H1 (cell line): ENCODE measurements at regions not wholly inside any gene's neighbourhood (a gene's known extent, or its start where the extent isn't known, plus 50 kb on each side); places are given as distances from the start of the nearest gene placed in this dataset.

ENCODE experiments used
- CTCF ChIA-PET: fragments of 300-600 bp; sonication (Branson Sonifier 250); formaldehyde crosslinking; loops from one replicate; lab custom pipeline; 2021; ENCODE audit not compliant: partially characterized antibody; lab: Charles Lee
- POLR2A ChIA-PET: fragments of 300-600 bp; sonication (Branson Sonifier 250); formaldehyde crosslinking; loops from one replicate; lab custom pipeline; 2021; ENCODE audit warnings: inconsistent platforms; ENCODE audit not compliant: partially characterized antibody; lab: Charles Lee
- DNase-seq, 2 experiments: peaks; one replicate each; pipeline versions ENCODE4 v3.0.0 to v3.0.0-alpha.2; 2010 to 2022; ENCODE audit warnings: low spot score in 2 of 2, low read depth in 1 of 2, mixed read lengths in 1 of 2
- FAIRE-seq: peaks from 2 replicates; lab custom pipeline; 2011; peaks lifted over from hg19 to GRCh38; lab: Jason Lieb, UNC
- H2AFZ ChIP-seq: 2 replicates; pipeline ENCODE4 v1.8.1; 2012; ENCODE audit warnings: low read length, inconsistent platforms
- H2AK5ac ChIP-seq: 2 replicates; pipeline ENCODE4 v1.6.1; 2013; ENCODE audit warnings: low read depth, low read length
- H2BK120ac ChIP-seq: replicated peaks from 2 replicates; pipeline ENCODE3; 2013; ENCODE audit warnings: low read depth, low read length, inconsistent platforms
- H2BK12ac ChIP-seq: 2 replicates; pipeline ENCODE4 v1.6.1; 2013; ENCODE audit warnings: low read depth, low read length
- H2BK15ac ChIP-seq: 2 replicates; pipeline ENCODE4 v1.6.1; 2013; ENCODE audit warnings: low read length
- H2BK20ac ChIP-seq: 2 replicates; pipeline ENCODE4 v1.6.1; 2013; ENCODE audit warnings: low read length
- H2BK5ac ChIP-seq: 2 replicates; pipeline ENCODE4 v1.6.1; 2013; ENCODE audit warnings: low read depth, low read length
- H3K14ac ChIP-seq: 2 replicates; pipeline ENCODE4 v1.6.1; 2013; ENCODE audit warnings: inconsistent platforms; ENCODE audit not compliant: insufficient read length
- H3K18ac ChIP-seq: 2 replicates; pipeline ENCODE4 v1.6.1; 2013; ENCODE audit warnings: low read length; ENCODE audit errors: extremely low read depth
- H3K23ac ChIP-seq: 2 replicates; pipeline ENCODE4 v1.6.1; 2013; ENCODE audit warnings: inconsistent platforms; ENCODE audit not compliant: insufficient read length
- H3K23me2 ChIP-seq: 2 replicates; pipeline ENCODE4 v1.6.1; 2013; ENCODE audit warnings: low read depth, low read length
- H3K27ac ChIP-seq: 2 replicates; pipeline ENCODE4 v1.6.1; 2011; ENCODE audit warnings: low read depth, low read length, inconsistent platforms
- H3K27me3 ChIP-seq, 4 experiments: replicated peaks in 1 of 4; 1 replicate in 1 of 4; 2 replicates in 3 of 4; pipeline versions ENCODE4 v1.6.1 to v1.8.1; 2011 to 2013; ENCODE audit warnings: low read length in 3 of 4, mild to moderate bottlenecking in 3 of 4, inconsistent platforms in 2 of 4, mixed read lengths in 2 of 4, moderate library complexity in 1 of 4; ENCODE audit not compliant: control insufficient read depth in 3 of 4, insufficient read depth in 3 of 4; ENCODE audit errors: extremely low read depth in 1 of 4
- H3K36me3 ChIP-seq, 4 experiments: 2 replicates each; pipeline versions ENCODE4 v1.6.1 to v1.8.1; 2011 to 2013; ENCODE audit warnings: mild to moderate bottlenecking in 4 of 4, low read length in 3 of 4, moderate library complexity in 2 of 4, control low read depth in 1 of 4, inconsistent platforms in 1 of 4; ENCODE audit not compliant: insufficient read depth in 4 of 4, control insufficient read depth in 2 of 4
- H3K4ac ChIP-seq: replicated peaks from 2 replicates; pipeline ENCODE3; 2013; ENCODE audit warnings: low read length, low read depth, mixed read lengths, inconsistent platforms; ENCODE audit not compliant: insufficient read length
- H3K4me1 ChIP-seq, 4 experiments: replicated peaks in 1 of 4; 1 replicate in 1 of 4; 2 replicates in 3 of 4; pipeline versions ENCODE4 v1.6.1 to v1.8.1; 2011 to 2013; ENCODE audit warnings: low read length in 3 of 4, inconsistent platforms in 2 of 4, mixed read lengths in 1 of 4; ENCODE audit not compliant: insufficient read depth in 4 of 4, control insufficient read depth in 3 of 4
- H3K4me2 ChIP-seq, 2 experiments: 2 replicates each; pipeline versions ENCODE4 v1.6.1 to v1.8.1; 2011 to 2013; ENCODE audit warnings: low read depth in 2 of 2, low read length in 2 of 2, control low read depth in 1 of 2, inconsistent platforms in 1 of 2, mild to moderate bottlenecking in 1 of 2; ENCODE audit not compliant: insufficient read depth in 1 of 2
- H3K4me3 ChIP-seq, 4 experiments: fragments of 200-600, 300-600 bp in 1 of 4; sonication (generic), shearing (Covaris generic), sonication (Bioruptor Twin) in 1 of 4; 2 replicates each; pipeline versions ENCODE4 v1.5.1 to v1.8.1; 2011 to 2016; ENCODE audit warnings: low read length in 4 of 4, low read depth in 3 of 4, control low read depth in 2 of 4, inconsistent platforms in 2 of 4, mild to moderate bottlenecking in 2 of 4, mixed read lengths in 1 of 4, moderate library complexity in 1 of 4; ENCODE audit not compliant: insufficient read depth in 2 of 4; ENCODE audit errors: extremely low read depth in 1 of 4
- H3K56ac ChIP-seq: replicated peaks from 2 replicates; pipeline ENCODE3; 2013; ENCODE audit warnings: low read depth, mild to moderate bottlenecking, mixed read lengths, low read length, inconsistent platforms; ENCODE audit not compliant: insufficient read length
- H3K79me1 ChIP-seq: 2 replicates; pipeline ENCODE4 v1.6.1; 2013; ENCODE audit warnings: low read depth, low read length, control low read depth
- H3K79me2 ChIP-seq, 2 experiments: 2 replicates each; pipeline versions ENCODE4 v1.6.1 to v1.8.1; 2012 to 2013; ENCODE audit warnings: low read length in 2 of 2, mild to moderate bottlenecking in 2 of 2, inconsistent platforms in 1 of 2; ENCODE audit not compliant: insufficient read depth in 2 of 2, control insufficient read depth in 1 of 2
- H3K9ac ChIP-seq, 4 experiments: replicated peaks in 1 of 4; 1 replicate in 1 of 4; 2 replicates in 3 of 4; pipeline versions ENCODE4 v1.6.1 to v1.8.1; 2011 to 2013; ENCODE audit warnings: low read depth in 3 of 4, low read length in 3 of 4, control low read depth in 2 of 4, mild to moderate bottlenecking in 2 of 4, moderate library complexity in 2 of 4, inconsistent platforms in 1 of 4; ENCODE audit errors: extremely low read depth in 1 of 4
- H3K9me3 ChIP-seq, 2 experiments: 2 replicates each; pipeline versions ENCODE4 v1.6.1 to v1.8.1; 2012 to 2013; ENCODE audit warnings: mild to moderate bottlenecking in 2 of 2, moderate library complexity in 2 of 2, control low read depth in 1 of 2, inconsistent platforms in 1 of 2, low read depth in 1 of 2, low read length in 1 of 2, mixed read lengths in 1 of 2; ENCODE audit not compliant: insufficient read depth in 2 of 2
- H4K20me1 ChIP-seq, 2 experiments: replicated peaks in 1 of 2; 2 replicates each; pipeline versions ENCODE3 to v1.8.1; 2011 to 2013; ENCODE audit warnings: inconsistent platforms in 2 of 2, low read length in 2 of 2, mild to moderate bottlenecking in 1 of 2; ENCODE audit not compliant: insufficient read depth in 2 of 2, control insufficient read depth in 1 of 2
- H4K5ac ChIP-seq: 2 replicates; pipeline ENCODE4 v1.6.1; 2013; ENCODE audit warnings: low read length, low read depth, mixed read lengths, inconsistent platforms; ENCODE audit not compliant: insufficient read length
- H4K8ac ChIP-seq: 2 replicates; pipeline ENCODE4 v1.8.0; 2013; ENCODE audit warnings: mild to moderate bottlenecking, moderate library complexity, low read length, inconsistent platforms; ENCODE audit not compliant: insufficient read depth; ENCODE audit errors: extremely low read depth
- H4K91ac ChIP-seq: replicated peaks from 2 replicates; pipeline ENCODE3; 2013; ENCODE audit warnings: low read length, mixed read lengths, inconsistent platforms; ENCODE audit not compliant: insufficient read length
- CBX5 ChIP-seq: fragments of 300-800, 300-1000 bp; sonication (generic); IDR thresholded peaks from 2 replicates; pipeline ENCODE4 v1.7.1; 2016; ENCODE audit warnings: antibody characterized with exemption, low read length, low read depth
- CBX8 ChIP-seq: fragments of 300-800, 300-1000 bp; sonication (generic); IDR thresholded peaks from 2 replicates; pipeline ENCODE4 v1.7.1; 2016; ENCODE audit warnings: low read depth, low read length, borderline replicate concordance
- CHD2 ChIP-seq: IDR thresholded peaks from 2 replicates; pipeline ENCODE4 v1.6.1; 2012; ENCODE audit warnings: low read length, improper control_type of control experiment
- GTF2F1 ChIP-seq: IDR thresholded peaks from 2 replicates; pipeline ENCODE4 v1.6.1; 2012; ENCODE audit warnings: low read depth, low read length, improper control_type of control experiment, borderline replicate concordance
- RXRA ChIP-seq: IDR thresholded peaks from 2 replicates; pipeline ENCODE4 v1.6.1; 2011; ENCODE audit warnings: low read depth, mild to moderate bottlenecking, low read length, moderate library complexity; ENCODE audit not compliant: insufficient read depth
- SAP30 ChIP-seq: fragments of 300-600 bp; sonication (generic); IDR thresholded peaks from 2 replicates; pipeline ENCODE4 v1.7.1; 2012; ENCODE audit warnings: low read length, moderate library complexity, mild to moderate bottlenecking, inconsistent platforms; ENCODE audit not compliant: insufficient read depth, insufficient replicate concordance
- SP1 ChIP-seq: IDR thresholded peaks from 2 replicates; pipeline ENCODE4 v1.6.1; 2011; ENCODE audit warnings: low read depth, low read length
- ZNF274 ChIP-seq: IDR thresholded peaks from 2 replicates; pipeline ENCODE4 v1.7.0; 2012; ENCODE audit warnings: low read length, borderline replicate concordance; ENCODE audit errors: extremely low read depth
- WGBS, 2 experiments: shearing (Covaris generic) in 1 of 2; methylation state at CpG; one replicate each; pipeline versions ENCODE4 v1.1.6 to v1.1.7; 2013 to 2015; ENCODE audit warnings: low lambda C conversion rate in 2 of 2, mixed read lengths in 2 of 2, inconsistent platforms in 1 of 2, low coverage in 1 of 2, missing lambda C conversion rate in 1 of 2; ENCODE audit not compliant: insufficient replicate concordance in 2 of 2, insufficient coverage in 1 of 2, insufficient read length in 1 of 2; ENCODE audit errors: extremely low coverage in 1 of 2, missing lambda C conversion rate in 1 of 2; 5-methylcytosine and 5-hydroxymethylcytosine counted together
- TF ChIP-seq, protein P1 (sequence below), 3 experiments: IDR thresholded peaks; 1 replicate in 2 of 3; 2 replicates in 1 of 3; pipeline versions ENCODE4 v1.5.1 to v1.6.1; 2011; ENCODE audit warnings: low read length in 3 of 3, mild to moderate bottlenecking in 3 of 3, inconsistent platforms in 2 of 3, low read depth in 1 of 3, moderate library complexity in 1 of 3; ENCODE audit not compliant: insufficient read depth in 1 of 3; ENCODE audit errors: control extremely low read depth in 1 of 3

DNA sequence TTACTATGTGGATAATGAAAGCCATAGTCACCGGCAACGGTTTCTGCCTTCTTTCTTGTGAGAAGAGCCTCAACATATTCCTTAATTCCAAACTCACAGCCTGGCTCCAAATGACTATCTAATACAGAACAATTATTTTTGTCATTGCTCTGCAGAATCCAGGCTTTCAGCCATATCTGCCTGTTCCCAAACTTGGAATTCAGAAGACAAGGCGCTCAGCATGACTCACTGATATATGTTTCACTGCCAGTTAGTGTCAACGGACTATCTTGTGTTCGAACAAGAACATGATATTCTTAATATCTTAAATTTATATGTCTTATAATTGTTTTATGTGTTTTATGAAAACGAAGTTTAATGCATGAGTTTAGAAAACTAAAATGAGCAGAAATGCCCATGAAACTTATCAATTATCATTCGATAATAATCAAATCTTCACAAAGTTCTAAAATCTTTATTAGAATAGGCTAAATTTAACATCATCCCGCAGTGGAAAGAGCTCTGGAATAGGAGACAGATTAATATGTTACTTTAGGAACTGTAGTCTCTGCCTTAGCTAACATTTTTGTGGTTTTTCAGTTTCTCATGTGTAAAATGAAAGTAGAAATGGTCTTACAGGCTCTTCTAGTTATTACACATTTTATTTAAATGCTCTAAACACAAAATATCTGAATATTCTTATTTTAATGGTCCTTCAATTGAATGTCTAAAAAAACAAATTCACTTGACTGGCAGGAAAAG, 669.3 kb upstream of the GJE1 start:
- no peak overlapping the region for H2BK20ac ChIP-seq
- H4K91ac ChIP-seq = no peak overlapping the region
- H3K9me3 ChIP-seq = peaks cover 0 to 5% of the 10 kb centered on the region in 2 experiments; a peak in 2 of 4 replicates
- WGBS, 2 experiments = 94% methylated on average over 8 of the region's 8 CpGs; no CpG with 5 or more reads in 1 of the 2 experiments
- no peak overlapping the region for H2BK15ac ChIP-seq
- peaks cover 0 to 1% (median 0%) of the 10 kb centered on the region in 4 experiments; a peak in 1 of 7 replicates for H3K27me3 ChIP-seq
- no peak overlapping the region for H3K18ac ChIP-seq
- FAIRE-seq (no peak), DNase-seq (no peak)
- H3K79me2 ChIP-seq = no peaks in the 10 kb centered on the region
- no peak overlapping the region for H4K8ac ChIP-seq
- H2BK5ac ChIP-seq = no peak overlapping the region
- no peak overlapping the region for H2BK120ac ChIP-seq
- H3K14ac ChIP-seq = no peak overlapping the region
- peak overlapping the region; percentile 62; the same call in 1 of the 2 replicates for H2BK12ac ChIP-seq
- H2AK5ac ChIP-seq = no peak overlapping the region
- H3K4me3 ChIP-seq = no peak overlapping the region
- no peaks in the 10 kb centered on the region for H3K23me2 ChIP-seq
- H3K4me1 ChIP-seq = peaks cover 0 to 8% (median 3%) of the 10 kb centered on the region in 4 experiments; a peak in 3 of 7 replicates
- H3K9ac ChIP-seq = no peak overlapping the region
- ChIA-PET POLR2A (no interaction called here), CTCF (interaction anchor here (0.6 to 1.3 kb wide), 3 partner anchors 10 to 742 kb away, joined by 3 read pairs; no protein-coding TSS in a partner anchor)
- H3K4me2 ChIP-seq = no peak overlapping the region
- H4K5ac ChIP-seq = no peak overlapping the region
- no peak overlapping the region for H2AFZ ChIP-seq
- H4K20me1 ChIP-seq = no peaks in the 10 kb centered on the region
- no peak overlapping the region for H3K23ac ChIP-seq
- no peaks in the 10 kb centered on the region for H3K79me1 ChIP-seq
- H3K56ac ChIP-seq = no peak overlapping the region
- H3K36me3 ChIP-seq = peaks cover 0 to 2% (median 0%) of the 10 kb centered on the region in 4 experiments; a peak in 3 of 8 replicates
- H3K4ac ChIP-seq = no peak overlapping the region
- H3K27ac ChIP-seq = no peak overlapping the region
- TF ChIP-seq SP1 = no peak
- TF ChIP-seq GTF2F1 = no peak
- no peak for TF ChIP-seq ZNF274
- TF ChIP-seq CBX8 = no peak
- no peak for TF ChIP-seq RXRA
- TF ChIP-seq CHD2 = no peak
- TF ChIP-seq, protein P1, sequence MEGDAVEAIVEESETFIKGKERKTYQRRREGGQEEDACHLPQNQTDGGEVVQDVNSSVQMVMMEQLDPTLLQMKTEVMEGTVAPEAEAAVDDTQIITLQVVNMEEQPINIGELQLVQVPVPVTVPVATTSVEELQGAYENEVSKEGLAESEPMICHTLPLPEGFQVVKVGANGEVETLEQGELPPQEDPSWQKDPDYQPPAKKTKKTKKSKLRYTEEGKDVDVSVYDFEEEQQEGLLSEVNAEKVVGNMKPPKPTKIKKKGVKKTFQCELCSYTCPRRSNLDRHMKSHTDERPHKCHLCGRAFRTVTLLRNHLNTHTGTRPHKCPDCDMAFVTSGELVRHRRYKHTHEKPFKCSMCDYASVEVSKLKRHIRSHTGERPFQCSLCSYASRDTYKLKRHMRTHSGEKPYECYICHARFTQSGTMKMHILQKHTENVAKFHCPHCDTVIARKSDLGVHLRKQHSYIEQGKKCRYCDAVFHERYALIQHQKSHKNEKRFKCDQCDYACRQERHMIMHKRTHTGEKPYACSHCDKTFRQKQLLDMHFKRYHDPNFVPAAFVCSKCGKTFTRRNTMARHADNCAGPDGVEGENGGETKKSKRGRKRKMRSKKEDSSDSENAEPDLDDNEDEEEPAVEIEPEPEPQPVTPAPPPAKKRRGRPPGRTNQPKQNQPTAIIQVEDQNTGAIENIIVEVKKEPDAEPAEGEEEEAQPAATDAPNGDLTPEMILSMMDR (IDR thresholded peaks at IDR 0.05; ENCODE audit: control extremely low read depth in 1 of 3, insufficient read depth in 1 of 3, low read depth in 1 of 3, low read length in 3 of 3) = no peak
- no peak for TF ChIP-seq SAP30
- TF ChIP-seq CBX5 = no peak
